Eye (tissue), 1 donor: ENCODE measurements at regions not wholly inside any gene's neighbourhood (a gene's known extent, or its start where the extent isn't known, plus 50 kb on each side); places are given as distances from the start of the nearest gene placed in this dataset.
A peak's percentile ranks its signal among the peaks of the same experiment; 100 is the strongest.

Experiments used
- DNase-seq: peaks from one replicate; pipeline ENCODE4 v3.0.0-alpha.2; 2015

DNA sequence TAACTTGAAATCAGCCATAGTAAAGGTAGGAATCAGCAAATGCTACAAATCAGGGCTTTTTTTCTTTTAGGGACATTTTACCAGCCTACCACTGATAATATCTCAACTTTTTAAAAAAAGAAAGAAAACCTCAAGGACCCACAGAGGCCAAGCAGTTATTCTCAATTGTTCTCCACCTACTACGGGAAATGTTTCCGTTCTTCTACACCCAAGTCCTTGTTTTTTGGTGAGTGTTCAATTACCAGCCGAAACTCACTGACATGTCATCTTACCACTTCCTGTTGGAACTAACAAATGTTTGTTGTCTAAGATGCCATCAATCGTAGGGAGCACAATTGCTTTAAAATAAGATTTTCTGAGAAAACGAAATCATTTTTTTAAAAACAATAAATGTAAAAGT, 50.2 kb upstream of the CDK1 start:
- DNase-seq = no peak

DNA sequence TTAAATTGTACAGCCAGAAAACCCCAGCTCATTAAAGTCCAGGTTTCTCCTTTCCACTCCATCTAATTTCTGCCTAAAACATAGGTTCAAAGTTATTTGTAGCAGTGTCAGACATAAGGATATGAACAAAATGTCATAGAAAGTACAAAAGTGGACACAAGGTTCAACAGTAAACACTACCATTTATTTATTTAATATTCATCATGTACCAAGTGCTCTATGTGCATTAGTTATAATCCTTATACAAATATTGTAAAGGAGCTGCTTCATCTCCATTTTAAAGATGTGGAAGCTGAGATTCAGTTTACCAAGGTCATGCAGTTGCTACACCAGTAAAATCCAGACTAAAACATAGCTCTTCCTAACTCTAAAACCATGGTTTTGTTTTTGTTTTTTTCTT, 52.0 kb upstream of the CDK1 start:
- no peak for DNase-seq

DNA sequence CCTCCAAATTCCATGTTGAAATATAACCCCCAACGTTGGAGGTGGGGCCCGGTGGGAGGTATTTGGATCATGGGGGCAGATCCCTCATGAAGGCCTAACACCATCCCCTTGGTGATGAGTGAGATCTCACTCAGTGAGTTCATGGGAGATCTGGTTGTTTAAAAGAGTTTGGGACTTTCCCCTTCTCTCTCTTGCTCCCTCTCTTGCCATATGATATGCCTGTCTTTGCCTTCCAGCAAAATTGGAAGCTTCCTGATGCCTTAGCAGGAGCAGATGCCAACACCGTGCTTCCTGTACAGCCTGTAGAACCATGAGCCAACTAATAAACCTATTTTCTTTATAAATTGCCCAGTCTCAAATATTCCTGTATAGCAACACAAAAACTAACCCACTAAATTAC, 55.7 kb upstream of the CDK1 start:
- DNase-seq = no peak

DNA sequence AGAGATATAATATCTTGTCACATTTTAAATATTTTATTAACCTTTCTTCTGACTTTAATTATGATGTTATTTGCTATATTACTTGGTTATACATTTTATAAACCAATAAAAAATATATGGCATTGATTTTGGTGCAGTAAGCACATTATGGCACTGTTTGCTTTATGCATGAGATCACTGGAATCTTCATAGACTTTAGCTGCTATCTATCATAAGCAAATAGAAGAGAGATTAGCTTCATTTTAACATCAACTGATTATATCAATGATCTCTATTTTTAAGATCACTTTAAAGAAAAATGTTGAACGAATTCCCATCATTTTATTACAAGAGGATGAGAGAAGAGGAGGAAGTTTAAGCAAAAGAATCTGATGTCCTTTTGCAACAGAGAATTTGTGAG, 58.6 kb upstream of the CDK1 start:
- DNase-seq = no peak

DNA sequence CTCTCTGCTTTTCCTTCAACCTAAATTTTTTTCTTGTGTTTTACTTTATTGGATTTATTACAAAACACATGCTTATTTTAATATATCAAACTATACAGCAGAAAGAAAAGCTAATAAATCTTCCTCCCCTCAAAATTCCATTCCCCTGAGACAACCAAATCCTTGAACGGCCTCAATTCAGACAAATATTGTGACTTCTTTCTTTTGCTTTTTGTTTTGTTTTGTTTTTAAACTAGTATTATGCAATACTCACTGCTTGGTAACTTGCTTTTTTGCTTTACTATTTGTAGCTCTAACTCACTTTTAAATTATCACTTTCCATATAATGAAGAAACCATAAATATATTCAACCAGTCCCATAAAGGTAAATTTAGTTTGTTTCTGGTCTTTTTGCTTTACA, 59.4 kb upstream of the CDK1 start:
- no peak for DNase-seq

DNA sequence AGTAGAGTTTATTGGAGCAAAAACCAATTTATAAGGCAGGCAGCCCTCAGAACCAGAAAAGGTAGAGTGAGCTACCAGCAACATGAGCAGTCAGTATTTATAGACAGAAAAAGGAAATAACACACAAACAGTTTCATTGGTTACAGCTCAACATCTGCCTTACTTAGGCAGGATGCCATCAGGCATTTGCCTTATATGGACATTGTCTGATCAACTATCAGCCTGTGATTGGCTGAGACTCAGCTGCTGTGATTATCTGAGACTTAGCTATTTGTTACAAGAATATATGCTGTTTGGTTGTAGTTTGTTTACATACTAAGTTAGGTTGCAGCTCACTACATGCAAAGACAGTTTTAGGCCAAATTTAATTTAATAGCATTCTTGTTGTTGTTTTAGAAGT, 60.4 kb upstream of the CDK1 start:
- no peak for DNase-seq

DNA sequence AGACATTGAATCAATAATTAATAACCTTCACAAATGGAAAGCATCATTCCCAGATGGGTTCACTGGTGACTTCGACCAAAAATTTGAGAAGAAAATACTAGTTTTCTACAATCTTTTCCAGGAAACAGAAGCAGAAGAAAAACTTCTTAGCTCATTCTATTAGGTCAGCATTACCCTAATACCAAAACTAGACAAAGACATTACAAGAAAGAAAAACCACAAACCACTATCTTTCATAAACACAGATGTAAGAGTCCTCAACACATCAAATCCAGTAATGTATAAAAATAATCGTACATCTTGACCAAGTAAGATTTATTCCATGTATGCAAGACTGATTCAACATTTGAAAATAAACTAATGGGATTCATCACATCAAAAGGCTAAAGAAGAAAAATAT, 64.0 kb upstream of the CDK1 start:
- no peak for DNase-seq

DNA sequence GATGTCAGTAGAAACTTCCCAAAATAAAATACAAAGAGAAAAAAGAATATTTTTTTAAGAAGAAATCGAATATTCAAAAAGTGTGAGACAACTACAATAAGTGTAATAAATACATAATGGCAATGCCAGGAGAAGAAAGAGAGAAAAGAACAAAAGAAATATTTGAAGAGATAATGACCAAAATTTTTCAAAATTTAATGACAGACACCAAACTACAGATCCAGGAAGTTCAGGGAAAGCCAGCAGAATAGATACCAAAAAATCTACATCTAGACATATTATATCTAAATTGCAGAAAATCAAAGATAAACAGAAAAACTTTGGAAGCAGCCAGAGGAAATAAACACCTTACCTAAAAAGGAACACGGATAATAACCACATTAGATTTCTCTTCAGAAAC, 66.8 kb upstream of the CDK1 start:
- no peak for DNase-seq

DNA sequence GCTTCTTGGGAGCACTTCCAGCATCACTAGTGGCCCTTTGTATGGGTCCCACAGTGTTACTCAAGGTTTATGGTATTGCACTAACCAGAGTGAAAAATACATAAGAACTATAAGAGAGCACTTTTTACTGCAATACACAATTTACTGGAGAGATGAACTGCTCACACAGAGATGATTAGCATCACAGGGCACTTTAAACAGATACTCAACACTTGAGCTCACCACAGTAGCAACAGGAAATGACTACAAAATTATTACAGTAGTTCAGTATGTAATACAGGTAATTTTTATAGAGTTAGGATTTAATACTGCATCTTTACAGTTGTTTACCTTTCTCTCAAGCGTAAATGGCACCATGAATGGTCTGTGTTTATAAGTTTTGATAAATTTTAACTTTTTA, 68.2 kb upstream of the CDK1 start:
- DNase-seq = no peak

DNA sequence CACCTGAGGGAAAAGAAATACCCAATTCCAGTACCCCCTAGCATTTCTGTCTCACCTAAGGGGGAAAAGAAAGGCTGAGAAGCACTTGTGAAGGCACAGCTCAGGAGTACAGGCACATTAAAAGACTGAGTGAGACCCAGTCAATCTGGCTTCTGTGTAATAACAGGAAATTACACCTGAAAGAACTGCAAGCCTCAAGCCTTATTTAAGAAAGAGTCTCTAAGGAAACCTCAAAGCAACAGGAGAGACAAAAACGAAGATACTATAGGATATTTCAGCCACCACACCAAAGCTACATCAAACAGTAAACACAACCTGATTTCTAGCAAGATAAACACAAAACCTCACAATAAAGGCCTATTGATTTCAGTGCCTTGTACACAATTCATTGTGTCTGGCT, 69.6 kb upstream of the CDK1 start:
- DNase-seq = no peak

DNA sequence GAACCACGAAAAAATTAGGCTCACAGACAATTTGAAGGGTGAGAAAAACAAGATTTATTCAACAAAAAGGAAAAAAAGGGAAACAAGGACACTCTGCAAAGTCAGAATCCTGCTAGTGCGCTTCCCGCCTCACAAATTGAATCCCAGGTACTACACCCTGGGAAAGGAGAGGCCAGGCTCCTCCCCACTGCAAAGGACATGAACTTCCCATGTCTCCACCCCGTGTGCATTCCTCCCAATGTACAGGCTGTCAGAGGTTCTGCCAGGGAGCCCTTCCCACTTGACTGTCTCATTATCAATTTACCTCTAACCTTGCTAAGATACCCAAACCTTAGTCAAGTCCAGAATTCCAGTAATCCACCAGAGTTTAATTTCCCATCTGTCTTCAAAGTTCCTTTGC, 70.4 kb upstream of the CDK1 start:
- no peak for DNase-seq

DNA sequence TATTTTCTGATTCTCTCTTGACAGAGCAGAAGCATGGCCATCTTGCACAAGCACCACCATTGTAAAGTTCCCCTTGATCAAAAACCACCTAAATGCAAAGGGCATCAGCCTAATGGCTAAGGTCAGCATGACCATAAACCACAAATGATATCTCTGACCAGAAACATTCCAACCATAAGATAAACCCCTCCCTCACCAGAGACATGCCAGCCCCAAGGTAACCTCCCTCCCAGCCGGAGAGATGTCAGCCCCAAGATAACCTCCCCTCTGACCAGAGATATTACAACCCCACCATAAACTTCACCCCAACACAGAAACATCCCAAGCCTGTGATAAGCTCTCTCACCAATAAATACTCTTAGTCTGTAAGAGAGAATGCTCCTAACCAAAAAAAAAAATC, 72.1 kb upstream of the CDK1 start:
- no peak for DNase-seq

DNA sequence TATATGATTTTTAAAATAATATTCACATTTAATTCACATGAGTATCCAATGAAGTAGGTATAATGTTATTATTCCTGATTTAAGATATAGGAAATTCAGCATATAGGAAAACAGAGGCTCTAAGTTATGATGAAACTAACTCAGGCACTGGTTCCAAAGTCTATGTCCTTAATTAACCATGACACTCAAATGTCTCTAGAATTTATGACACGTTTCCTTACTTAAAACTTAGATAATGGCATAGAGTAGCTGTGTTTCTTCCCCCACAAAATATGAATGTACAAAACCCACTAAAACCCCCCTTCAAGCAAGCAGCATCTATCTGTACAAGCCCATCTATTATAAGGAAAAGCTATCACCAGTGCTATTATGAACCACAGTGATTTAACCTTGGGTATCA, 72.9 kb upstream of the CDK1 start:
- peak; percentile 10 for DNase-seq

DNA sequence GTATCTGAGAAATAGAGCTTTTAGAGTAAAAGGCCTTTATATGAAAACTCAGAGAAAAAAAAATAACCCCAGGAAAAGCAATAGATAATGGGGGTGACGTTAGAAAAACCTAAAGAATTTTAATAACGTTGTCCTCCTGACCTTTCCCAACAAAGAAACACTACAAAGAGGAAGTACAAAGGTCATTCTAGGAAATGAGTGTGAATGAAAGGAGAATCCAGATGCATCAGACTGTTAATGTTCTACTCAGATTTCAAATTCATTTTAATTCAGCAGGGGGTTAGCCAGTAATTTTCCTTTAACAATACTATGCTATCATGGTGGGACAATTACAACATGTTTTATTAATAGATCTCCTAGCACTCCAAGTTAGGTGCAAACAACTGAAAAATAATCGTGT, 73.8 kb upstream of the CDK1 start:
- peak; percentile 64 for DNase-seq

DNA sequence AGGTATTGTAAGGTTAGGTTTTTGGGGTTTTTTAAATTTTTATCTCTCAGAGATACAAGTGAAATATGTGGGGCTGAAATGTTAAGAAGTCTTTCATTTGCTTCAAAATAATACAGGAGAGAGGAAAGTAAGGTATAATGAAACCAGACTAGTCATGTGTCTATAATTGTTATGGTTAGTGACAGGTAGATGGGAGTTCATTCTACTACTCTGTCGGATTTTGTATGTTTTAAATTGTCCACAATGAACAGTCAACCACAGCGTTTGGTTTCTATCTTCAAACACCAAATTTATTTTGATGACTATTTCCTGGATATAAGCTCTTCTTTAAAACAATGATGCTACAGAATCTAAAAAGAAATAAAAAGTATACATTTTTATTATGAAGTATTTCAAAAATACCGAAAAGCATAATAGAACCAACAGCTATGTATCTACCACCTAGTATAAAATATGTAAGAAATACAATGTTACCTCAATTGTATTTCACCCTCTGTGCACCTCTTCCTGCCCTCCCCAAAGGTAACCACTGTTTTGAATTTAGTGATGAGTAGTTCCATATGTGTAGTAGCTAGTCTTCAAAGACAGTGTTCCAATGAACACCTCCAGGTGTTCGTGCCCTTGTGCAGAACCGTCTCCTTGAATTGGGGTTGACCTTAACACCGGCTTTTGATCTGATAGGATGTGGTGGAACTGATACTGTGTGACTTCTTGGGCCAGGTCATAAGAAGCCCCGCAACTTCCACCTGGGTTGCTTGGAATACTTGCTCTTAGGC, 74.8 kb upstream of the CDK1 start:
- no peak for DNase-seq

DNA sequence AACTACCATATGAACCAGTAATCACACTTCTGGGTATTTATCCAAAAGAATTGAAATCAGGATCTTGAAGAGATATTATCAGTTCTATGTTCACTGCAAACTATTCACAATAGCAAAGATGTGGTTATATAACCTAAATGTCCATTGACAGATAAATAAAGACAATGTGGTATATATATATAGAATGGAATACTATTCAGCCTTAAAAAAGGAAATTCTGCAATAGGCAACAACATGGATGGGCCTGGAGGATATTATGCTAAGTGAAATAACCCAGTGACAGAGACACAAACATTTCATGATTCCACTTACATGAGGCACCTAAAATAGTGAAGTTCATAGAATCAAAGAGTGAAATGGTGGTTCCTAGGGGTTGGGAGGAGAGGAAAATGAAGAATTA, 90.6 kb upstream of the CDK1 start:
- DNase-seq = no peak

DNA sequence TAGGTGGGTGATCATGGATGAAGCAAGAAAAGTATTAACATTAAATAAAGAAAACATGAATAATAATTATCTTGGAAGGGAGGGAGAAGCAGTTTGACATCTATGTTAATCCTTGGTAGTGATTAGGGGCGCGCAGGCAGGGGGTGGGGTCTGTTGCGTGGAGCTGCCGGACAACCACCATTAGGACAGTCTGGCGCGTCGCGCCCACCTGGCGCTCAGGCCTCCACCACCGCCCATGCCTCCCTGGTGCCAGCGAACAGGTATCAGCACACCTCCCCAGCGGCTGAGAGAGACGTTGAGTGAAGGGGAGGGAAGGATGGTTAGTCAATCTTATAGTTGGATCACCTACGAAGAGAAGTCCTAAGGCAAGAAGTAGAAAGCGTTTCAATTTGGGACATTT, 94.2 kb upstream of the CDK1 start:
- no peak for DNase-seq

DNA sequence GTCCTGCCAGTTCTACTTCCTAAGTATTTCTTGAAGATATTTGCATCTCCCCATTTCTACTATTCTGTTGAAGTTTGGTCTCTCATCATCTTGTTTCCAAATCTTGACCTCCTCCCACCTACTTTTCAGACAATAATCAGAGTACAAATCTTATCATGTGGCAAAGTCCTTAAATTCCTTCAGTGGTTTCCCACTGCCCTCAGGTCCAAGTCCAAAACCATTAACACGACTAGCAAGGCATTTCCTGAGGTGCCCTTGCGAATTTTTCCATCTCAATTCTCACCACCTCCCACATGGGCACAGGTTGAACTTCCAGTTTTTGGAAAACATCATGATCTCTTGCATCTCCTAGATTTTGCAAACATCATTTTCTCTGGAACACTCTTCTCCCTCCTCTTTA, 97.2 kb upstream of the CDK1 start:
- no peak for DNase-seq

DNA sequence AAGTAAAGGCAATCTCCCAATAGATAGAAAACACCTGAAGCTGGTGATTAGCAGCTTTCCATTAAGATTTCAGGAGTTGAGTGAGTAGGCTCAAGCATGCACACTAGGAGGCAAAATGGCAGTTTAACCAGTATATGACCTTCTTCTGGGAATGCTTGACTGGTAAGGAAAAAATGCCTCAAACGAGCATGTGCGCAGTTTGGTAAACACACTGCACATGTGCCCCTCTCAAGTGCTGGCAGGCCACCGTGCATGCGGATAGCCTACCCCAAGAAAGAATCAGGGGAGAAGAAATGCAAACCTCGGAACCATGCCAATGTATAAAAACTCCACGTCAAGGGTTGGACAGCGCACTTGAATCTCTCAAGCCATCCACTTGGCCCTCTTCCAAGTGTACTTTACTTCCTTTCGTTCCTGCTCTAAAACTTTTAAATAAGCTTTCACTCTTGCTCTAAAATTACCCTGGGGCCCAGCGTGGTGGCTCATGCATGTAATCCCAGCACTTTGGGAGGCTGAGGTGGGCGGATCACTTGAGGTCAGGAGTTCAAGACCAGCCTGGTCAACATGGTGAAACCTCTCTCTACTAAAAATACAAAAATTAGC, 98.8 kb upstream of the CDK1 start:
- DNase-seq = no peak

DNA sequence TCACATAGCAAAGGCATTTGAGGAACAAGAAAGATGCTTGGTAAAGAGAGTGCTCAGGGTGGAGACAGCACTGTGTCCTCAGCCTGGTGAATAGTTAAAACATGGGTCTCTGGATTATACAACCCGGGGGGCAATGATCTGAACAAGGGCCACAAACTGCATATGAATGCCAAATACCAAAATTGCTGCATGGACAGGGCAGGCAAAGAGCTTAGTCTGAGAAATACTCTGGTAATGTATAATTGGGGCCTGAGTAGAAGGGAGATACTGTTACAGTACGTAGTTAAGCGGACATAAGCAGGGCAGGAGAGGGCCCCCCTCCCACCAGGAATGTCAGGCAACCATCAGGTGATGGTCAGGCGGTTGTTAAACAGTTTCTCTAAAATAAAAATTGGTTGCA, 99.3 kb upstream of the CDK1 start:
- DNase-seq = no peak

DNA sequence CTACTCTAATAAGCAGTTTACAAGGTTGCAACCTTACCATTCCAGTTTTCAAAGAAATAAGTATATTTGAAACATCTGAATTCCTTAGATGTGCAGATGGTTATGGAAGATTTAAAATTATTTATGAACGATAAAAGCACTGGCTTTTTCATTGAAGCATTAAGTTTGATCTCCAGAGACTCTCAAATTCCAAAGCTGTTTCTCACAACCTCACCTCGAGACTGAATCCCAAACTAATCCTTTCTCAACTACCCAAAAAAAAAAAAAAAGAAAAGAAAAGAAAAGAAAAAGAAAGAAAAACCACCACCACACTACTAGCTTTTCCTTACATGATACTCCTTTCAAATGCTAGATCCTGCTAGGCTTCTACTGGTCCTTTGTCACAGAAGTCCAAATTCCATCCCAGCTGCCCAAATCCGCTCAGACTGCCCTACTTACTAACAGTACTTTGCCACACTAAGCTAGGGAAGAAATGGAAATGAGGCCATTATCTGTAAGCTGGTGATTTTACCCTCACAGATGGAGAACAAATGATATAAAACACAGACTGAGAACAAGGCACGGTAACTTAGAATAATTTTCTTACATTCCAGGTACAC, 100.6 kb upstream of the CDK1 start:
- DNase-seq = peak; percentile 3

DNA sequence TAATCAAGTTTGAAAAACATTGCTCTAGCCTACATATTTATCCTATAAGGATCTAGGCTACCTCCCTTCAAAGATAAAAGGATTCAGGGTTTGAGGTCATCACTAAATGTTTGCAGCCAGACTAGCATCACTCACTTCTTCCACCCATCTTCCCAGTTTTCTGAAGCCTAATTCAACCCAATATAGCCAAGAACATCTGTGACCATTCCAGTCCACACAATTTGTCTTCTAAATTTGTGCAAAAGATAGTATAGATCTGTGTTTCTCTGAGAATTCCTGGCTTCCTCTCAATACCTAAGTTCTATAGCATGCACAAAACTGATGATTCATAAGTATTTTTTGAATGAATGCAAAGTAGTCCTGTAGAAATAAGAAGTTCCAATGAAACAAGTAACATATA, 103.0 kb upstream of the CDK1 start:
- no peak for DNase-seq

DNA sequence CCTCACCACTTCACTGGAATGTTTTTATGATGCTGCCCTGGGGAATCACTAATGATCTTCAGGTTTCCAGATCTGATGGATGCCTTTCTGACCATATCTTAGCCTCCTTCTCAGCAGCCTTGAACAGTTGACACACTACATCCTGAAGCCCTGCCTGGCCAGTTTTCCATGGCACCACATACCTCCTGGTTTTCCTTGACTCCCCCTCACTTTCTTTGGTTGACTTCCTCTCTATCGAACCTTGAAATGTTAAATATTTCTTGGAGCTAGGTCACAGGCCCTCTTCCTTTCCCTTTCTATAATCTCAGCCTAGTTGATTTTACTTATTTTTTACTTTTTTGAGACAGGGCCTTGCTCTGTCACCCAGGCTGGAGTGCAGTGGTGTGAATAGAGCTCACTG, 108.8 kb upstream of the CDK1 start:
- no peak for DNase-seq

DNA sequence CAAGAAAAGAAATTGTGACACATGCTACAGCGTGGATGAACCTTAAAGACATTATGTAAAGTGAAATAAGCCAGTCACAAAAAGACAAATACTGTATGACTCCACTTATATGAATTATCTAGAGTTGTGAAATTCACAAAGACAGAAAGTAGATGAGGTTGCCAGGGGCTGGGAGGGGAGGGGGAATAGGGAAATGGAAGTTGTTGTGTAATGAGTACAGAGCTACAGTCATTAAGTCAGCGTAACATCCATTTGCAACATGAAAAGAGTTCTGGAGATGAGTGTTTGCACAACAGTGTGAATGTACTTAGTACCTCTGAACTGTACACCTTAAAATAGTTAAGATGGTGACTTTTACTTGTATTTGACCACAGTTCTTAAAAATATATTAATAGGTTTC, 112.1 kb upstream of the CDK1 start:
- no peak for DNase-seq

DNA sequence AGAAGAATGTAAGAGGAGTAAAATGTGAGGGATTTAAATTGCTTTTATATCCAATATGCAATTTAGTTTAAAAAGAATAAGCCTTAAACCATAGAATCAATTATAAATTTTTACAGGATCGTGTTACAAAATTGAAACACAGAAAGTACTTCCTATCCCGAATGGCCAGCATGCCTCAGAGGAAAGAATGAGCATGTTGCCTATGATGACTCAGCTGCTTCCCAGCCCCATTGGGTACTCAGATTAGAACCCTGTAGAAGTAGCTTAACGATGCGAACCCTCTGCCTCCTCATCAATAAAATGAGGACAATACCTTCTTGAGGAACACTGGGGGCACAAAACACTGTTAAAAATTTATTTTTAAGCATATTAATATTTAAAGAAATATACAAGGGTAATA, 113.4 kb upstream of the CDK1 start:
- no peak for DNase-seq
